HCT116 (cell line): ENCODE measurements at regions not wholly inside any gene's neighbourhood (a gene's known extent, or its start where the extent isn't known, plus 50 kb on each side); places are given as distances from the start of the nearest gene placed in this dataset.
"Not testable (repeated sequence)": the region's sequence is repeated elsewhere in the genome, so short reads cannot be mapped to it uniquely, and the experiment has no call there.

Experiments used
- ATAC-seq: fragments of 200-7000 bp; cut with Tn5 transposase; 2 replicates; pipeline ENCODE4 v1.9.1; 2020; ENCODE audit warnings: mild to moderate bottlenecking, moderate library complexity
- BruUV-seq: library from RNA; stranded (reverse); fragments of 400-500 nt; replicated peaks from 2 replicates; lab custom pipeline; 2021; lab: Mats Ljungman, UMichigan
- CTCF ChIA-PET: fragments of 300-600 bp; sonication (Branson Sonifier 250); formaldehyde crosslinking; loops from one replicate; lab custom pipeline; 2021; ENCODE audit warnings: antibody characterized with exemption; lab: Charles Lee
- POLR2A ChIA-PET: fragments of 300-600, 350-600 bp; sonication (Branson Sonifier 250); formaldehyde crosslinking; loops from one replicate; lab custom pipeline; 2021; ENCODE audit warnings: antibody characterized with exemption; lab: Charles Lee
- RAD21 ChIA-PET, 2 experiments: fragments of 300-600 bp; sonication (Branson Sonifier 250); formaldehyde crosslinking; loops; one replicate each; lab custom pipeline; 2023; ENCODE audit warnings: low total read pairs in 2 of 2; ENCODE audit not compliant: uncharacterized antibody in 2 of 2, unreplicated experiment in 2 of 2, low non-redundant PET in 1 of 2; lab: Charles Lee
- DNase-seq: peaks from one replicate; pipeline ENCODE4 v3.0.0-alpha.2; 2010; ENCODE audit warnings: low read depth, low spot score
- H2AFZ ChIP-seq: fragments of 200-600 bp; shearing (Covaris generic), sonication (generic); 2 replicates; pipeline ENCODE4 v1.6.1; 2017; ENCODE audit warnings: low read depth, mixed run types, mixed read lengths, antibody characterized with exemption, low read length; ENCODE audit not compliant: poor library complexity, severe bottlenecking
- H3K27ac ChIP-seq: 2 replicates; pipeline ENCODE4 v1.5.1; 2012; ENCODE audit warnings: low read depth, low read length
- H3K27me3 ChIP-seq: fragments of 200-600 bp; sonication (generic); 2 replicates; pipeline ENCODE4 v1.6.1; 2016; ENCODE audit warnings: mixed run types, low read length, mixed read lengths; ENCODE audit not compliant: insufficient read depth
- H3K36me3 ChIP-seq, 2 experiments: fragments of 200-500 bp in 1 of 2; fragments of 200-600 bp in 1 of 2; sonication (Bioruptor generic) in 1 of 2; sonication (generic) in 1 of 2; 2 replicates each; pipeline versions ENCODE4 v1.5.1 to v1.6.1; 2014 to 2016; ENCODE audit warnings: low read length in 2 of 2, inconsistent platforms in 1 of 2, mixed read lengths in 1 of 2, mixed run types in 1 of 2; ENCODE audit not compliant: insufficient read depth in 2 of 2, control insufficient read depth in 1 of 2
- H3K4me1 ChIP-seq, 2 experiments: fragments of 200-600 bp in 1 of 2; sonication (generic) in 1 of 2; 2 replicates each; pipeline versions ENCODE4 v1.5.1 to v1.6.1; 2012 to 2017; ENCODE audit warnings: low read length in 2 of 2, inconsistent platforms in 1 of 2, mild to moderate bottlenecking in 1 of 2, mixed read lengths in 1 of 2, mixed run types in 1 of 2, moderate library complexity in 1 of 2; ENCODE audit not compliant: insufficient read depth in 2 of 2, control insufficient read depth in 1 of 2
- H3K4me2 ChIP-seq: fragments of 200-600 bp; sonication (generic); 2 replicates; pipeline ENCODE4 v1.6.1; 2017; ENCODE audit warnings: mixed run types, low read length, mixed read lengths
- H3K4me3 ChIP-seq, 2 experiments: fragments of 200-600 bp in 1 of 2; sonication (generic) in 1 of 2; replicated peaks in 1 of 2; 2 replicates each; pipeline ENCODE4 v1.5.1; 2011 to 2016; ENCODE audit warnings: low read length in 2 of 2, control low read depth in 1 of 2, low read depth in 1 of 2, mild to moderate bottlenecking in 1 of 2, mixed read lengths in 1 of 2, mixed run types in 1 of 2
- H3K79me2 ChIP-seq: fragments of 200-600 bp; sonication (generic); 2 replicates; pipeline ENCODE4 v1.6.1; 2017; ENCODE audit warnings: mild to moderate bottlenecking, mixed run types, low read length, moderate library complexity, mixed read lengths; ENCODE audit not compliant: insufficient read depth
- H3K9ac ChIP-seq: fragments of 200-600 bp; sonication (generic); 2 replicates; pipeline ENCODE4 v1.6.1; 2016; ENCODE audit warnings: low read length, mixed read lengths
- H3K9me2 ChIP-seq: fragments of 200-600 bp; sonication (generic), shearing (Covaris generic); 2 replicates; pipeline ENCODE4 v1.6.1; 2017; ENCODE audit warnings: mixed run types, mild to moderate bottlenecking, moderate library complexity; ENCODE audit not compliant: insufficient read depth
- H3K9me3 ChIP-seq, 2 experiments: fragments of 200-500 bp in 1 of 2; fragments of 200-600 bp in 1 of 2; sonication (Bioruptor generic) in 1 of 2; sonication (generic) in 1 of 2; 2 replicates each; pipeline ENCODE4 v1.6.1; 2014 to 2017; ENCODE audit warnings: low read length in 2 of 2, mixed read lengths in 2 of 2, inconsistent platforms in 1 of 2, low read depth in 1 of 2, mild to moderate bottlenecking in 1 of 2, mixed run types in 1 of 2, moderate library complexity in 1 of 2; ENCODE audit not compliant: control insufficient read depth in 1 of 2, insufficient read depth in 1 of 2
- H4K20me1 ChIP-seq: fragments of 200-600 bp; sonication (generic), shearing (Covaris generic); 2 replicates; pipeline ENCODE4 v1.6.1; 2017; ENCODE audit warnings: mixed run types, mild to moderate bottlenecking, moderate library complexity; ENCODE audit not compliant: insufficient read depth
- ATF3 ChIP-seq: IDR thresholded peaks from 2 replicates; pipeline ENCODE4 v1.6.1; 2012
- CTCF ChIP-seq, 3 experiments: fragments of 200-600 bp in 1 of 3; sonication (generic) in 1 of 3; IDR thresholded peaks in 2 of 3; conservative IDR thresholded peaks in 1 of 3; 2 replicates each; pipeline ENCODE4 v1.5.1; 2012 to 2017; ENCODE audit warnings: low read depth in 2 of 3, low read length in 2 of 3, antibody characterized with exemption in 1 of 3, borderline replicate concordance in 1 of 3, control low read depth in 1 of 3, mild to moderate bottlenecking in 1 of 3, mixed read lengths in 1 of 3, mixed run types in 1 of 3, moderate library complexity in 1 of 3; ENCODE audit not compliant: insufficient read depth in 1 of 3
- EGR1 ChIP-seq: IDR thresholded peaks from 2 replicates; pipeline ENCODE4 v1.6.1; 2012; ENCODE audit warnings: low read depth
- ELF1 ChIP-seq: IDR thresholded peaks from 2 replicates; pipeline ENCODE4 v1.6.1; 2012; ENCODE audit warnings: low read depth, borderline replicate concordance
- EZH2 ChIP-seq: fragments of 200-600 bp; sonication (generic); IDR thresholded peaks from 2 replicates; pipeline ENCODE4 v1.6.1; 2017; ENCODE audit warnings: antibody characterized with exemption, mixed run types
- EZH2phosphoT487 ChIP-seq: fragments of 200-600 bp; IDR thresholded peaks from 2 replicates; pipeline ENCODE4 v1.6.1; 2018; ENCODE audit warnings: antibody characterized with exemption, borderline replicate concordance
- FOSL1 ChIP-seq: IDR thresholded peaks from 2 replicates; pipeline ENCODE4 v1.6.1; 2012; ENCODE audit warnings: low read depth
- POLR2A ChIP-seq: IDR thresholded peaks from 2 replicates; pipeline ENCODE4 v1.7.0; 2011; ENCODE audit warnings: borderline replicate concordance; ENCODE audit not compliant: insufficient read depth, insufficient read length; ENCODE audit errors: extremely low read depth
- POLR2AphosphoS5 ChIP-seq: IDR thresholded peaks from 2 replicates; pipeline ENCODE4 v1.6.1; 2011; ENCODE audit warnings: mild to moderate bottlenecking, low read depth, low read length, moderate library complexity
- RAD21 ChIP-seq: IDR thresholded peaks from 2 replicates; pipeline ENCODE4 v1.6.1; 2012; ENCODE audit warnings: low read depth, mild to moderate bottlenecking
- REST ChIP-seq: IDR thresholded peaks from 2 replicates; pipeline ENCODE4 v1.6.1; 2012; ENCODE audit warnings: low read depth
- SIN3A ChIP-seq: IDR thresholded peaks from 2 replicates; pipeline ENCODE4 v1.6.1; 2012; ENCODE audit warnings: low read depth
- SP1 ChIP-seq: IDR thresholded peaks from 2 replicates; pipeline ENCODE4 v1.6.1; 2012; ENCODE audit warnings: low read depth
- SRF ChIP-seq: IDR thresholded peaks from 2 replicates; pipeline ENCODE4 v1.6.1; 2012; ENCODE audit warnings: low read depth
- TCF7L2 ChIP-seq: IDR thresholded peaks from 2 replicates; pipeline ENCODE4 v1.7.0; 2011; ENCODE audit warnings: borderline replicate concordance, inconsistent platforms; ENCODE audit not compliant: insufficient read depth, insufficient read length; ENCODE audit errors: extremely low read depth
- YY1 ChIP-seq: IDR thresholded peaks from 2 replicates; pipeline ENCODE4 v1.6.1; 2011; ENCODE audit warnings: low read length, low read depth, moderate library complexity, mild to moderate bottlenecking; ENCODE audit not compliant: insufficient replicate concordance; ENCODE audit errors: extremely low read depth
- ZFX ChIP-seq: fragments of 450-650 bp; IDR thresholded peaks from 2 replicates; pipeline ENCODE4 v1.6.1; 2017
- ZNF274 ChIP-seq: fragments of 200-500 bp; sonication (Bioruptor generic); IDR thresholded peaks from 2 replicates; pipeline ENCODE4 v1.6.1; 2014; ENCODE audit warnings: mild to moderate bottlenecking, low read depth, low read length, inconsistent platforms
- intact Hi-C: fragments of 100-400 bp; cut with micrococcal nuclease; formaldehyde crosslinking; loops from 2 replicates; pipeline ENCODE4 v1.10.0; 2022

- intact Hi-C loops, result no loop called here
- Histone ChIP-seq H3K9me3 (no peaks in the 10 kb centered on the region), H3K9ac (no peak overlapping the region), H3K4me2 (no peak overlapping the region), H3K27ac (no peak overlapping the region), H2AFZ (no peak overlapping the region), H3K9me2 (no peaks in the 10 kb centered on the region)
- POLR2A ChIA-PET, result no interaction called here
- CTCF ChIA-PET, result no interaction called here
- no peak for ATAC-seq
- no peak for TF ChIP-seq POLR2AphosphoS5
- TF ChIP-seq ZFX, result no peak
- TF ChIP-seq EGR1, result no peak
- no peak for TF ChIP-seq FOSL1
- no peak for TF ChIP-seq EZH2phosphoT487
- TF ChIP-seq RAD21, result no peak
- TF ChIP-seq SP1, result no peak
- no peak for TF ChIP-seq SIN3A
- no peak for TF ChIP-seq YY1
- no peak for TF ChIP-seq REST
- TF ChIP-seq CTCF (IDR thresholded peaks at IDR 0.05 in 2 of 3, conservative IDR thresholded peaks at IDR 0.05 in 1 of 3; ENCODE audit: borderline replicate concordance in 1 of 3, insufficient read depth in 1 of 3, low read depth in 2 of 3, low read length in 2 of 3), result no peak
- TF ChIP-seq EZH2, result no peak
- no peak for TF ChIP-seq TCF7L2
- no peak for TF ChIP-seq ATF3
- TF ChIP-seq POLR2A, result no peak
- no peak for TF ChIP-seq SRF
- TF ChIP-seq ZNF274, result no peak
- TF ChIP-seq ELF1, result no peak
- TF ChIP-seq, all 23 proteins: peak for 0
- no peak for DNase-seq
- no peaks in the 10 kb centered on the region for H3K27me3 ChIP-seq
- no peaks in the 10 kb centered on the region for H4K20me1 ChIP-seq
- no TSS peak for BruUV-seq
- no peaks in the 10 kb centered on the region for H3K36me3 ChIP-seq
- peaks cover 4 to 16% of the 10 kb centered on the region in 2 experiments; a peak in 3 of 4 replicates for H3K4me1 ChIP-seq
- RAD21 ChIA-PET, result no interaction called here
- H3K79me2 ChIP-seq, result no peaks in the 10 kb centered on the region
- H3K4me3 ChIP-seq, result no peak overlapping the region
Observed at GRCh38 chr6:27775796-27776184, 136.4 kb downstream of the OR2B2 start.

GRCh38 chr6:27775138-27775795, 136.9 kb downstream of the OR2B2 start:
- H3K9me2 ChIP-seq, H3K27me3 ChIP-seq, H3K79me2 ChIP-seq, intact Hi-C loops, H3K4me2 ChIP-seq, H3K4me3 ChIP-seq, H3K27ac ChIP-seq, ATAC-seq, H3K36me3 ChIP-seq, H4K20me1 ChIP-seq, BruUV-seq, H3K9ac ChIP-seq, H3K9me3 ChIP-seq, DNase-seq, CTCF ChIA-PET, H2AFZ ChIP-seq, RAD21 ChIA-PET, POLR2A ChIA-PET: not testable (repeated sequence)
- peaks cover 4 to 16% of the 10 kb centered on the region in 2 experiments; a peak in 3 of 4 replicates for H3K4me1 ChIP-seq
